Trophoblast cell (in vitro differentiated cells and primary cell): ENCODE measurements at regions not wholly inside any gene's neighbourhood (a gene's known extent, or its start where the extent isn't known, plus 50 kb on each side); places are given as distances from the start of the nearest gene placed in this dataset.

Experiments used
- DNase-seq, 2 donors: peaks; one replicate each; pipeline ENCODE4 v3.0.0-alpha.2; 2016
- H2AFZ ChIP-seq: 2 replicates; pipeline ENCODE4 v1.6.1; 2013; ENCODE audit warnings: low read length, moderate library complexity, mild to moderate bottlenecking; ENCODE audit not compliant: insufficient read depth, poor library complexity
- H2AK5ac ChIP-seq: 2 replicates; pipeline ENCODE4 v1.6.1; 2013; ENCODE audit warnings: mild to moderate bottlenecking, low read length
- H2BK120ac ChIP-seq: 2 replicates; pipeline ENCODE4 v1.6.1; 2013; ENCODE audit warnings: low read length, mild to moderate bottlenecking, moderate library complexity; ENCODE audit not compliant: insufficient read depth, poor library complexity
- H2BK12ac ChIP-seq: 2 replicates; pipeline ENCODE4 v1.6.1; 2013; ENCODE audit warnings: mild to moderate bottlenecking, low read length, moderate library complexity
- H2BK5ac ChIP-seq: 2 replicates; pipeline ENCODE4 v1.6.1; 2013; ENCODE audit warnings: low read length, low read depth, moderate library complexity, mild to moderate bottlenecking; ENCODE audit not compliant: poor library complexity
- H3K14ac ChIP-seq: 2 replicates; pipeline ENCODE4 v1.6.1; 2013; ENCODE audit warnings: mild to moderate bottlenecking, low read length
- H3K18ac ChIP-seq: 2 replicates; pipeline ENCODE4 v1.6.1; 2013; ENCODE audit warnings: mild to moderate bottlenecking, low read length
- H3K23ac ChIP-seq: 2 replicates; pipeline ENCODE4 v1.6.1; 2013; ENCODE audit warnings: low read length
- H3K27ac ChIP-seq: 2 replicates; pipeline ENCODE4 v1.5.1; 2013; ENCODE audit warnings: low read depth, mild to moderate bottlenecking, inconsistent platforms, low read length, moderate library complexity
- H3K27me3 ChIP-seq: 2 replicates; pipeline ENCODE4 v1.6.1; 2013; ENCODE audit warnings: inconsistent platforms, mild to moderate bottlenecking, low read length, moderate library complexity; ENCODE audit not compliant: insufficient read depth
- H3K36me3 ChIP-seq, 2 experiments: 1 replicate in 1 of 2; 2 replicates in 1 of 2; pipeline ENCODE4 v1.6.1; 2013; ENCODE audit warnings: low read length in 2 of 2, mild to moderate bottlenecking in 2 of 2, moderate library complexity in 1 of 2; ENCODE audit not compliant: insufficient read depth in 2 of 2, control insufficient read depth in 1 of 2
- H3K4ac ChIP-seq: 2 replicates; pipeline ENCODE4 v1.6.1; 2013; ENCODE audit warnings: low read depth, mild to moderate bottlenecking, low read length, moderate library complexity
- H3K4me1 ChIP-seq, 2 experiments: 1 replicate in 1 of 2; 2 replicates in 1 of 2; pipeline ENCODE4 v1.6.1; 2013; ENCODE audit warnings: low read length in 2 of 2, mild to moderate bottlenecking in 2 of 2, moderate library complexity in 1 of 2; ENCODE audit not compliant: insufficient read depth in 2 of 2, control insufficient read depth in 1 of 2
- H3K4me2 ChIP-seq: 2 replicates; pipeline ENCODE4 v1.6.1; 2013; ENCODE audit warnings: inconsistent platforms, mild to moderate bottlenecking, low read length, moderate library complexity
- H3K4me3 ChIP-seq: 2 replicates; pipeline ENCODE4 v1.5.1; 2013; ENCODE audit warnings: mild to moderate bottlenecking, low read depth, low read length, inconsistent platforms
- H3K79me1 ChIP-seq: one replicate; pipeline ENCODE4 v1.6.1; 2013; ENCODE audit warnings: low read length
- H3K79me2 ChIP-seq: 2 replicates; pipeline ENCODE4 v1.6.1; 2013; ENCODE audit warnings: low read length, mild to moderate bottlenecking; ENCODE audit not compliant: control insufficient read depth, insufficient read depth, poor library complexity
- H3K9ac ChIP-seq: 2 replicates; pipeline ENCODE4 v1.6.1; 2013; ENCODE audit warnings: mild to moderate bottlenecking, low read length
- H3K9me3 ChIP-seq: 2 replicates; pipeline ENCODE4 v1.6.1; 2013; ENCODE audit warnings: low read depth, mild to moderate bottlenecking, control low read depth, inconsistent platforms, low read length; ENCODE audit not compliant: insufficient read depth
- H4K12ac ChIP-seq: 2 replicates; pipeline ENCODE4 v1.6.1; 2013; ENCODE audit warnings: low read depth, mild to moderate bottlenecking, low read length, moderate library complexity
- H4K8ac ChIP-seq: 2 replicates; pipeline ENCODE4 v1.6.1; 2013; ENCODE audit warnings: low read depth, mild to moderate bottlenecking, low read length, moderate library complexity
- H4K91ac ChIP-seq: one replicate; pipeline ENCODE4 v1.6.1; 2013; ENCODE audit warnings: low read depth, mild to moderate bottlenecking, low read length, moderate library complexity
- WGBS: extraction: QIAGEN DNeasy Blood & Tissue Kit; methylation state at CpG from one replicate; pipeline ENCODE4 v1.1.7; 2013; ENCODE audit warnings: missing lambda C conversion rate; ENCODE audit not compliant: insufficient read length, insufficient coverage; ENCODE audit errors: extremely low coverage; 5-methylcytosine and 5-hydroxymethylcytosine counted together

DNA sequence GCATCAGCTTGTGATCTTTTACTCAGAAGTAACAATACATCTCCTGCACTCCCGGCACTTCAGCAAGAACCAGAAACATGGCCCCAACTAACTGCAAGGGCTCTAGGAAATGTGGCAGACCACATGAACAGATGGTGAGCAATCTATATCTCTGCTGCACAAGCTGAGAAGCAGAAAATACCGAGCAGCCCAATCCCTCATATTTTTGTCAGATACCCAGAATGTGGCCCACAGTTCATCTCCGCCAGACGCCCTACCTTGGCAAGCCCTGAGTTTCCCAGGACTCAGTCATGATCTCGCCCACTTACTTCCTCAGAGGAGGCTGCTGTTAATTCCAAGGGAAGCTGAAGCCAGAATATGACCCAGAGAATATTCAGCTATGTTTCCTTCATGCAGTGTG is 63.1 kb upstream of the PHACTR1 start:
- Histone ChIP-seq H4K8ac (no peak overlapping the region), H2BK120ac (no peak overlapping the region), H2AFZ (no peak overlapping the region), H3K79me2 (no peaks in the 10 kb centered on the region), H3K79me1 (no peaks in the 10 kb centered on the region), H2AK5ac (no peak overlapping the region), H4K91ac (no peak overlapping the region), H3K4me3 (no peak overlapping the region), H3K9me3 (no peaks in the 10 kb centered on the region), H3K9ac (no peak overlapping the region), H3K23ac (no peak overlapping the region), H3K4me1 (peaks cover 0 to 6% of the 10 kb centered on the region in 2 experiments), H3K4me2 (no peak overlapping the region), H3K18ac (no peak overlapping the region), H3K4ac (no peak overlapping the region), H4K12ac (no peak overlapping the region), H3K27ac (no peak overlapping the region), H2BK5ac (no peak overlapping the region), H2BK12ac (no peak overlapping the region), H3K36me3 (no peaks in the 10 kb centered on the region), H3K14ac (no peak overlapping the region), H3K27me3 (no peaks in the 10 kb centered on the region)
- WGBS: no CpG with 5 or more reads among the region's 5 CpGs
- DNase-seq: no peak

DNA sequence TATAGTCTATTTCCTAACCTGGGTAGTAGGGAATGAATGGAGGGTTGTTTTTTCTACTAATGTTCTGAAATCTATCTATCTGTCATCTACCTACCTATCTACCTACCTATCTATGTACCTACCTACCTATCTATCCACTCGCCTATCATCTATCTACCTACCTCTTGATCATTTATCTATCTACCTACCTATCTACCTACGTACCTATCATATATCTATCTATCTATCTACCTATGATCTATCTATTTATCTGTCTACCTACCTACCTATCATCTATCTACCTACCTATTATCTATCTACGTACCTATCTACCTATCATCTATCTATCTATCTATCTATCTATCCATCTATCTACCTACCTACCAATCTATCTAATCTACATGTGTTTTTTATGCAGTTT is 62.5 kb upstream of the PHACTR1 start:
- Histone ChIP-seq H3K4ac (no peak overlapping the region), H3K4me3 (no peak overlapping the region), H2BK120ac (no peak overlapping the region), H4K91ac (no peak overlapping the region), H4K12ac (no peak overlapping the region), H3K36me3 (no peaks in the 10 kb centered on the region), H2AK5ac (no peak overlapping the region), H3K14ac (no peak overlapping the region), H4K8ac (no peak overlapping the region), H3K27ac (no peak overlapping the region), H3K79me2 (no peaks in the 10 kb centered on the region), H3K18ac (no peak overlapping the region), H3K23ac (no peak overlapping the region), H3K4me2 (no peak overlapping the region), H2AFZ (no peak overlapping the region), H2BK12ac (no peak overlapping the region), H2BK5ac (no peak overlapping the region), H3K9ac (no peak overlapping the region), H3K27me3 (no peaks in the 10 kb centered on the region), H3K9me3 (no peaks in the 10 kb centered on the region), H3K79me1 (no peaks in the 10 kb centered on the region), H3K4me1 (peaks cover 0 to 6% of the 10 kb centered on the region in 2 experiments)
- DNase-seq: peak in 1 of 2 donors; percentile 19
- WGBS: 100% methylated on average over 1 of the region's 3 CpGs

DNA sequence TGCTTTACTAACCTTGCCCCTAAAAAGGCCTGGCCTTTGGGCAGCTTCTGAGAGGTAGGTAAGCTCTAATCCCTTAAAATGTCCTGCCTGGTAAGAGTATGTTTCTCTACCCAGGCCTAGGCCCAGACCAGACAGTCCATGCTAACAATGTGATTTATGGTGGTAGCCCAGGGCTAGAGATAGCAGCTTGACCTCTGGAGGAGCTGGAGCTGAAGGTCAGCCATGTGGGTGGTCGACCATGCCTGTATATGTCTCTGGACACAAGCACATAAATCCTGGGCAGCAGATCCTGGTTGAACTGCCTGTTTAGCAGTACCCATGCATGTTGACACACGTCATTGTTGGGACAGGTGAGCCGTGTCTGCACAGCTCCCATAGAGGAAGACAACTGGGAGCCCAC is 62.1 kb upstream of the PHACTR1 start:
- H3K79me1 ChIP-seq: no peaks in the 10 kb centered on the region
- no peak overlapping the region for H3K4ac ChIP-seq
- no peak overlapping the region for H3K27ac ChIP-seq
- no peak overlapping the region for H2AFZ ChIP-seq
- H4K8ac ChIP-seq: no peak overlapping the region
- no peaks in the 10 kb centered on the region for H3K36me3 ChIP-seq
- no peak overlapping the region for H4K91ac ChIP-seq
- no peak overlapping the region for H3K4me2 ChIP-seq
- no peak overlapping the region for H3K9ac ChIP-seq
- H3K14ac ChIP-seq: no peak overlapping the region
- peaks cover 0 to 6% of the 10 kb centered on the region in 2 experiments for H3K4me1 ChIP-seq
- H3K23ac ChIP-seq: no peak overlapping the region
- no peak overlapping the region for H4K12ac ChIP-seq
- peak in 1 of 2 donors; percentile 29 for DNase-seq
- H3K18ac ChIP-seq: no peak overlapping the region
- H2BK12ac ChIP-seq: no peak overlapping the region
- H3K27me3 ChIP-seq: no peaks in the 10 kb centered on the region
- H2AK5ac ChIP-seq: no peak overlapping the region
- H3K4me3 ChIP-seq: peak overlapping the region; percentile 3
- no peak overlapping the region for H2BK5ac ChIP-seq
- no peaks in the 10 kb centered on the region for H3K79me2 ChIP-seq
- WGBS: no CpG with 5 or more reads among the region's 3 CpGs
- H2BK120ac ChIP-seq: no peak overlapping the region
- H3K9me3 ChIP-seq: no peaks in the 10 kb centered on the region

DNA sequence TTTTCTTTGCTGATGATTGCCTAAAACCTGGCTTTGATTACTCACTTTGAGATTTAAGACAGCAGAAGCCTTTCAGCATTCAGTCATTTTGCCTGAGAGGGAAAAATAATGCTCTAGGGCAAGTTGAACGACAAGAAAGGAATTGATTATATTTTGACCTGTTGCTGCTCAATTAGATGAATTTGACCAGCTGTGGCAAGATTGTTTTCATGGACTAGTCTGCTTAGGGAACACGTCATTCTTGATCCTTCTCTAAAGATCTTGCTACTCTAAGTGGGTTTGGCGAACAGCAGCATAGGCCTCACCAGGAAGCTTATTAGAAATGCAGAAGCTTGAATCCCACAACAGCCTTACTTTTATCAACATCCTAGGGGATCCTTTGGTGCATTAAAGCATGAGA is 59.7 kb upstream of the PHACTR1 start:
- no peak overlapping the region for H4K12ac ChIP-seq
- H3K9ac ChIP-seq: no peak overlapping the region
- no peaks in the 10 kb centered on the region for H3K79me2 ChIP-seq
- H3K27ac ChIP-seq: no peak overlapping the region
- no peak overlapping the region for H4K8ac ChIP-seq
- H3K9me3 ChIP-seq: no peaks in the 10 kb centered on the region
- no peak overlapping the region for H3K4me3 ChIP-seq
- no peak overlapping the region for H2BK12ac ChIP-seq
- H2BK5ac ChIP-seq: no peak overlapping the region
- peaks cover 0 to 6% of the 10 kb centered on the region in 2 experiments for H3K4me1 ChIP-seq
- H3K18ac ChIP-seq: no peak overlapping the region
- no peak for DNase-seq
- no CpG with 5 or more reads among the region's 3 CpGs for WGBS
- no peak overlapping the region for H2BK120ac ChIP-seq
- H3K4me2 ChIP-seq: no peak overlapping the region
- H2AFZ ChIP-seq: no peak overlapping the region
- no peak overlapping the region for H2AK5ac ChIP-seq
- no peak overlapping the region for H3K23ac ChIP-seq
- no peaks in the 10 kb centered on the region for H3K36me3 ChIP-seq
- no peak overlapping the region for H3K14ac ChIP-seq
- H3K79me1 ChIP-seq: no peaks in the 10 kb centered on the region
- no peak overlapping the region for H3K4ac ChIP-seq
- no peaks in the 10 kb centered on the region for H3K27me3 ChIP-seq
- H4K91ac ChIP-seq: no peak overlapping the region
